Left colon (tissue), 2 donors: ENCODE measurements at regions not wholly inside any gene's neighbourhood (a gene's known extent, or its start where the extent isn't known, plus 50 kb on each side); places are given as distances from the start of the nearest gene placed in this dataset.

ENCODE experiments used
- ATAC-seq: fragments of 200-7000 bp; cut with Tn5 transposase; one replicate; pipeline ENCODE4 v1.9.1; 2020; ENCODE audit warnings: mild to moderate bottlenecking, moderate library complexity
- DNase-seq, 2 donors: peaks; one replicate each; pipeline ENCODE4 v3.0.0-alpha.2; 2020
- intact Hi-C, 2 donors: fragments of 100-400 bp; cut with DNase I in 1 of 2; cut with micrococcal nuclease in 1 of 2; formaldehyde crosslinking; loops; one replicate each; pipeline versions ENCODE4 v1.11.2 to v1.14.0; 2022; cut with DNase I, micrococcal nuclease
- donor health status: DM: no; HTN: no; CAD: no.
- donor health status: DM: yes; HTN: yes; CAD: no.

- intact Hi-C loops = no loop called here
- ATAC-seq (no peak), DNase-seq (no peak)
These were observed 104.3 kb upstream of the DYNLRB2 start for GRCh38 chr16:80436510-80436909.

DNA sequence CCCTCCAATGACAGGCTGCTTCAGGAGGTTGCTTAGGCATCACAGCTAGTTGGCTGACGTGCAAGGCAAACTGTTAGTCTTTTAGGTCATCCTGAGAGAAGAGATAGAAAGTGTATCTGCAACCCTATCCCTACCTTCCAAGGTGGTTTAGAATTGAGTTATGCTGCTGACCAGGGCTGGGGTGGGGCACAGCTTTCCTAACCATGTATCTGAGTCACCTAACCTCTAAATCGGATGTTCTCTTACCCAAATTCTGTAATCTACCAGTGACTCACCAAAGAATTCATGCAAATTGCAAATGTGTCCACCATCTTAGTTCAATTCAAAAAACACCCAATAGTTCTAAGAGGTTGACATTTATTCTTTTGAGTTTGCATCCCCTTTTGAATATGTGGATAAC lies 107.2 kb upstream of the DYNLRB2 start:
- no peak for ATAC-seq
- intact Hi-C loops = no loop called here
- DNase-seq = no peak

DNA sequence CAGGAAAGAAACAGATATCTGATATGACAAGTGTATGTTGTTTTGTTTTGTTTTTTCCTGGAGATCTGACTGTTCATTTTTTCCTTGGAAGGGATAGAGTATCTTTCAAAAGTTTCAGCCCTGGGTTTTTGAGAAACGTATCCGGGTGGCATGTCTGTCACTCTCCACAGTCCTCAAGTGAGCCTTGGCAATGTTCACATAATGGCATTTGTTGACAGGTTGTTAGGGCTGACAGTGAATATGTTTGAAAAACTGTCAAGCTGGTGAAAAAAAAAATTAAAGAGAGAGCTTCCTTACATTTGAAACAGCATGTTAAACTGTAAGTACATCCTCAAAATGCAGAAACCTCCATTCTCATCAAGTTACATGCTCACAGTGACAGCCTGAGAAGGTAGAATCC lies 113.0 kb upstream of the DYNLRB2 start:
- ATAC-seq = no peak
- DNase-seq = no peak
- intact Hi-C loops = no loop called here

- intact Hi-C loops = no loop called here
- ATAC-seq (no peak), DNase-seq (no peak)
These were observed 122.1 kb upstream of the DYNLRB2 start for GRCh38 chr16:80418517-80419355.

DNA sequence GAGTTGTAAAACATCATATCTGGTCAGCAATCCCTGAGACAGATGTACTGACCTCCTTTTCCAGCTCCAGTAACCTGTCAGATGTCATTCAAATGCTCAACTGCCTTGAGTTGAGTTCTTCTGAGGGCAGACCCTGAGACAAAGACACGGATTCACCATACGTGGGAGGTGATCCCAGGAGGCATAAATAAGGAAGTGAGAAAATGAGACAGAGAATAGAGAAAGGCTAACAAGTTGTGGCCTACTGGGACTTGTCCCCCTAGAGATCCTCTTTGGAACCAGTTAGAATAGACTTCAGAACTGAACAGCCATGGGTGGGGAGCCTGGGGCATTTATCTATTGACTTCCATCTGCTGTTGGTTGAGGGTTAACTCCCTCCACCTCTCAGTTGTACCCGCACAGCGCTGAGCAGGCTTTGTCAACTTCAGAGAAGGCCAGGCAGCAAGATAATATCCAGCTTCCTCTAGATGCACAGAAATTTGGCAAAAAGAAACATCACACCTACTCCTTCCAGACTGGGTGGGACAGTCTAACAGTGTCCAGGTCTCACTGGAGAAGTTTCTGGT lies 123.0 kb upstream of the DYNLRB2 start:
- DNase-seq = no peak
- intact Hi-C loops = no loop called here
- no peak for ATAC-seq

GRCh38 chr16:80408014-80408413 lies 132.8 kb upstream of the DYNLRB2 start:
- ATAC-seq (no peak), DNase-seq (no peak)
- intact Hi-C loops = no loop called here

- ATAC-seq (no peak), DNase-seq (no peak)
- intact Hi-C loops = no loop called here
These were observed 133.4 kb upstream of the DYNLRB2 start for GRCh38 chr16:80407265-80407987.

- intact Hi-C loops = no loop called here
- ATAC-seq (no peak), DNase-seq (no peak)
These were observed 135.9 kb upstream of the DYNLRB2 start for GRCh38 chr16:80404847-80405246.

DNA sequence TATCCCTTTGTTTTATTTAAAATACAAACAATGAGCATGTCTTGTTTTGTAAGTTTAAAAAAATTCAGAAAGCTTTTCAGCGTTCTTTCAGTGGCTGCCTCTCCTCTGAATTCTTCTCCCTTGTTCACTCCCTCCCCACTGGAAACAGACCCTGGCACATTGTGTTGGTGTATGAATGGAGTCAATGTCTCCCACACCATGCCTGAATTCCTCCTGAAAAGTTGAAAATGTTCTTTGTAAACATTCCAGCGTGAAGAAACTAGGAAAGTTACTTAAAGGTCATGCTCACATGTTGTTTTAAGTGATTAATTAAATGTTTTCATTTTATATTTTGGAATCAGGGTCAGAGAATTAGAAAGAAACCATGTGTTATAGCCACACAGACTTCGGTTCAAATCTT lies 136.9 kb upstream of the DYNLRB2 start:
- intact Hi-C loops = no loop called here
- ATAC-seq = no peak
- no peak for DNase-seq

GRCh38 chr16:80390871-80391489 lies 149.8 kb upstream of the DYNLRB2 start:
- intact Hi-C loops = no loop called here
- no peak for DNase-seq
- ATAC-seq = no peak

GRCh38 chr16:80390046-80390445 lies 150.7 kb upstream of the DYNLRB2 start:
- intact Hi-C loops = no loop called here
- ATAC-seq (no peak), DNase-seq (no peak)

GRCh38 chr16:80389338-80389737 lies 151.5 kb upstream of the DYNLRB2 start:
- DNase-seq (no peak), ATAC-seq (no peak)
- intact Hi-C loops = no loop called here

DNA sequence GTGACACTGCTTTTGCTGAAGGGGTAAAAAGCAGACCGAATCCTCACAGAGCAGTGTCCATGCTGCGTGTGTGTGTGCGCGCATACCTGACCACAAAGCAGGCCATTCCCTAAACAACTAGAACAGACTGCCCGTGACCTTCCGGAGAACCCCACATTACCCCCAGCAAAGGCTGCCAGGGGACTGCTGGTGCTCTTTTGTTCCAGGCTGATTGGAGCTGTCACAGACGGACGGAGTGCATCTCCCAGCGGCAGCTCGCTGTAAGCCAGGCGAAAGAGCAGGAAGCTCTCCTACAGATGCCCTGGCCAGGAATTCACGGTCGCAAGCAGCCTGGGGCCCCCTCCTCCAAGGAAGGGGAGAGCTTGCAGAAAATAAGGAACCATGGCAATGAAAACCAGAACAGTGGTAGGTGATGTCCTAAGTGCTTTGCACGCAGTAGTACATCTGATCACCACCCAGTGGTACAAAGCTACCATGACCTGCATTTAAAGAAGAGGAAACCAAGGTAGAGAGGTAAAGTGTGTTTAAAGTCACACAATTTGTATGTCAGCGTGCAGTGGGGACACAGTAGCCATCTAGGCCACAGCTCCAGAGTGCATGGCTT lies 153.4 kb upstream of the DYNLRB2 start:
- intact Hi-C loops = no loop called here
- DNase-seq = no peak
- no peak for ATAC-seq

- no peak for DNase-seq
- no peak for ATAC-seq
- intact Hi-C loops = no loop called here
These were observed 155.9 kb upstream of the DYNLRB2 start for GRCh38 chr16:80384862-80385261.

GRCh38 chr16:80380514-80380913 lies 160.3 kb upstream of the DYNLRB2 start:
- no peak for ATAC-seq
- DNase-seq = no peak
- intact Hi-C loops = no loop called here

DNA sequence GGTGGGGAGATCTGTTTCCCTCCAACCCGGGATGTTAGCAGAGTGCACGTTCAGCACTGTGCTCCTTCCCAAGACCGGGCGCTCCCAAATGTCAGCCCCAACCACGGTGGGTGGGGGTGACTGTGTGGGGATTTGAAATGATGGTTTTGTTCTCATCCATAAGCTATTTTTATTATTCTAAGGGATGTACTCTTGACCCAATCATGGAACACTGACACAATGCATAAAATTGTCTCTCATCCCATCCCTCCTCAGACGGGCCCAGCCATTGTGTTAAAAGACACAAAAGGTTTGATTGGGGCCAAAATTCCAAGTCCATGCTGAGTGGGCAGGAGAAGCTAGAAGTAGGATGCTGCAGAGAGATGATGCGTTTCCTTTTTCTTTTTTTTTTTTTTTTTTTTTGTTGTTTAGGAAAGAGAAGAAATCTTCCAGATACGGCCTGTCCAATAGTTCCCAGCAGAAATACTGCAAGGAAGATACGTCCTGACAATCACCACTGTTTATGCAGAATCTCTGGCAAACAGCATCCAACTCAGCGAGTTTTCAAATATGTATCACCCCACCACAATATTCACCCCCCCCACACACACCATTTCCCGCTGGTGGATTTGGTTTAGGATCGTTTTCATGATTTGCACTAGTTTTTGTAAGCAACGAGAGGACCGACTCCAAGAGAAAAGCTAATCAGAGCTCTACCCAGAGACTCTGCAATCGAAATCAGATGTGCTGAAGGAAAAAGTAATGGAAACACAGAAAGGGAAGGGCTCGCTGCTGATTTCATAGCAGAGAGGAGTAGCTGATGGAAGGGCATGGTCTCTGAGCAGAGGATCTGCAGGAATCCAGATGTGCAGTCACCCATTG lies 163.5 kb upstream of the DYNLRB2 start:
- no peak for DNase-seq
- intact Hi-C loops = no loop called here
- ATAC-seq = no peak

GRCh38 chr16:80375973-80376372 lies 164.8 kb upstream of the DYNLRB2 start:
- ATAC-seq (no peak), DNase-seq (no peak)
- intact Hi-C loops = no loop called here

DNA sequence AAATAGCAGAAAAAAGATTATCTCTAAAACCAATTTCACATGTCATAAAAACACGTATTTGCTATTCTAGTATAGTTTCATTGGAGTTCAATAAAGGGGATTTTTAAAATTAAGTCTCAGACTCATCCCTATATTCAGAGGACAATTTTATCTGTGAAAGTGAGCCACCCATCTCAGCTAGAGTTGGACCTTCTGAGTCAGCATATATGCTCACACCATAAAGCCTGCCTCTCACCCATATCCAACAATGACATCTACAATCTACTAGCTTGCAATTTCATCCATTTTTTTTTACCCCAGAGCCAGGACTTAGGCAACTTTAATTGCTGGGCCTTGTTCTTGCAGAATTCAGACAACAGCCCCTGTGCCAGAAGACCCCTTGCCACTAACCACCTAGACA lies 165.3 kb upstream of the DYNLRB2 start:
- intact Hi-C loops = no loop called here
- ATAC-seq = no peak
- DNase-seq = no peak

- intact Hi-C loops = no loop called here
- DNase-seq (no peak), ATAC-seq (no peak)
These were observed 168.5 kb upstream of the DYNLRB2 start for GRCh38 chr16:80372341-80372740.
